SK-N-SH treated with all-trans-retinoic acid at 6 μM for 48 hours (cell line): ENCODE measurements at regions not wholly inside any gene's neighbourhood (a gene's known extent, or its start where the extent isn't known, plus 50 kb on each side); places are given as distances from the start of the nearest gene placed in this dataset.

Experiments
- CSDC2 ChIP-seq: fragments of 250-450 bp; sonication (Bioruptor Pico); IDR thresholded peaks from 2 replicates; pipeline ENCODE4 v1.5.0; 2020; ENCODE audit warnings: mild to moderate bottlenecking, moderate library complexity
- GLIS3 ChIP-seq: fragments of 250-450 bp; sonication (Bioruptor Pico); IDR thresholded peaks from 2 replicates; pipeline ENCODE4 v1.5.0; 2020; ENCODE audit warnings: mild to moderate bottlenecking, moderate library complexity
- ISL1 ChIP-seq: fragments of 250-450 bp; sonication (Bioruptor Pico); IDR thresholded peaks from 2 replicates; pipeline ENCODE4 v2.1.2; 2022; ENCODE audit warnings: mild to moderate bottlenecking, moderate library complexity
- RARB ChIP-seq: fragments of 250-450 bp; sonication (Bioruptor Pico); IDR thresholded peaks from 2 replicates; pipeline ENCODE4 v1.8.0; 2021; ENCODE audit warnings: mild to moderate bottlenecking, moderate library complexity
- SNAI2 ChIP-seq: fragments of 250-450 bp; sonication (Bioruptor Pico); IDR thresholded peaks from 2 replicates; pipeline ENCODE4 v1.5.0; 2020; ENCODE audit warnings: mild to moderate bottlenecking, moderate library complexity
- ZFP3 ChIP-seq: fragments of 250-450 bp; sonication (Bioruptor Pico); IDR thresholded peaks from 2 replicates; pipeline ENCODE4 v1.5.0; 2020; ENCODE audit warnings: mild to moderate bottlenecking, moderate library complexity
- ZFP30 ChIP-seq: fragments of 450-650 bp; formaldehyde crosslinking; IDR thresholded peaks from 2 replicates; pipeline ENCODE4 v1.5.0; 2022; ENCODE audit warnings: mild to moderate bottlenecking, moderate library complexity
- ZNF70 ChIP-seq: fragments of 450-650 bp; formaldehyde crosslinking; IDR thresholded peaks from 2 replicates; pipeline ENCODE4 v1.5.0; 2020; ENCODE audit warnings: mild to moderate bottlenecking, moderate library complexity
- TF ChIP-seq, protein P1 (sequence below): fragments of 250-450 bp; sonication (Bioruptor Pico); IDR thresholded peaks from 2 replicates; pipeline ENCODE4 v1.5.0; 2020; ENCODE audit warnings: mild to moderate bottlenecking, moderate library complexity
- TF ChIP-seq, protein P2 (sequence below): fragments of 250-450 bp; sonication (Bioruptor Pico); IDR thresholded peaks from 2 replicates; pipeline ENCODE4 v1.8.0; 2020; ENCODE audit warnings: mild to moderate bottlenecking, moderate library complexity, borderline replicate concordance
- TF ChIP-seq, protein P3 (sequence below): fragments of 250-450 bp; sonication (Bioruptor Pico); IDR thresholded peaks from 2 replicates; pipeline ENCODE4 v1.5.1; 2021; ENCODE audit warnings: mild to moderate bottlenecking, moderate library complexity
- TF ChIP-seq, protein P4 (sequence below): fragments of 250-450 bp; sonication (Bioruptor Pico); IDR thresholded peaks from 2 replicates; pipeline ENCODE4 v1.5.1; 2020; ENCODE audit warnings: low read depth, mild to moderate bottlenecking, moderate library complexity
- TF ChIP-seq, protein P5 (sequence below): fragments of 250-450 bp; sonication (Bioruptor Pico); IDR thresholded peaks from 2 replicates; pipeline ENCODE4 v1.8.0; 2021; ENCODE audit warnings: low read depth, mild to moderate bottlenecking, moderate library complexity, borderline replicate concordance

DNA sequence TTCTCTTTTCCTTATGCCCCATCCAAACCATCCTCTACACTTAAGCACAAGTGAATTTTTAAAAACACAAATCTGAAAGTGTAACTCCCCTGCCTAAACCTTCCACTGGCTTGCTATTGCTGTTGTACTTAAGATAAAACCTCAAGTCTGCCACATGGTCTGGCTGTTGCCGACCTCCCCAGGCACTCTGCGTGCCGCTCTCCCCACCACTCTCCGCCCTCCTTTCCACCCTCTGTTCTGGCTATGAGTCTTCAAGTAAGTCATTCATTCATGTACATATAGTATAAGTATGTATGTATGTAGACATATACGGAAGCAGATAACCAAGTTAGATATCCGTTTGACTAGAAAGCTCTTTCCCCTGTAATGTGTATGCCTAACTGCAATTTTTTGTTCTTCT, 94.7 kb upstream of the ANKRD55 start:
- TF ChIP-seq ZFP30 (CRISPR knock-in tag) (no peak), GLIS3 (CRISPR knock-in tag) (no peak), ZFP3 (CRISPR knock-in tag) (no peak), SNAI2 (CRISPR knock-in tag) (no peak), RARB (CRISPR knock-in tag) (no peak), ISL1 (CRISPR knock-in tag) (no peak), CSDC2 (CRISPR knock-in tag) (no peak), ZNF70 (CRISPR knock-in tag) (no peak)
- TF ChIP-seq, protein P1, sequence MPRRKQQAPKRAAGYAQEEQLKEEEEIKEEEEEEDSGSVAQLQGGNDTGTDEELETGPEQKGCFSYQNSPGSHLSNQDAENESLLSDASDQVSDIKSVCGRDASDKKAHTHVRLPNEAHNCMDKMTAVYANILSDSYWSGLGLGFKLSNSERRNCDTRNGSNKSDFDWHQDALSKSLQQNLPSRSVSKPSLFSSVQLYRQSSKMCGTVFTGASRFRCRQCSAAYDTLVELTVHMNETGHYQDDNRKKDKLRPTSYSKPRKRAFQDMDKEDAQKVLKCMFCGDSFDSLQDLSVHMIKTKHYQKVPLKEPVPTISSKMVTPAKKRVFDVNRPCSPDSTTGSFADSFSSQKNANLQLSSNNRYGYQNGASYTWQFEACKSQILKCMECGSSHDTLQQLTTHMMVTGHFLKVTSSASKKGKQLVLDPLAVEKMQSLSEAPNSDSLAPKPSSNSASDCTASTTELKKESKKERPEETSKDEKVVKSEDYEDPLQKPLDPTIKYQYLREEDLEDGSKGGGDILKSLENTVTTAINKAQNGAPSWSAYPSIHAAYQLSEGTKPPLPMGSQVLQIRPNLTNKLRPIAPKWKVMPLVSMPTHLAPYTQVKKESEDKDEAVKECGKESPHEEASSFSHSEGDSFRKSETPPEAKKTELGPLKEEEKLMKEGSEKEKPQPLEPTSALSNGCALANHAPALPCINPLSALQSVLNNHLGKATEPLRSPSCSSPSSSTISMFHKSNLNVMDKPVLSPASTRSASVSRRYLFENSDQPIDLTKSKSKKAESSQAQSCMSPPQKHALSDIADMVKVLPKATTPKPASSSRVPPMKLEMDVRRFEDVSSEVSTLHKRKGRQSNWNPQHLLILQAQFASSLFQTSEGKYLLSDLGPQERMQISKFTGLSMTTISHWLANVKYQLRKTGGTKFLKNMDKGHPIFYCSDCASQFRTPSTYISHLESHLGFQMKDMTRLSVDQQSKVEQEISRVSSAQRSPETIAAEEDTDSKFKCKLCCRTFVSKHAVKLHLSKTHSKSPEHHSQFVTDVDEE (CRISPR knock-in tag) = no peak
- TF ChIP-seq, protein P2, sequence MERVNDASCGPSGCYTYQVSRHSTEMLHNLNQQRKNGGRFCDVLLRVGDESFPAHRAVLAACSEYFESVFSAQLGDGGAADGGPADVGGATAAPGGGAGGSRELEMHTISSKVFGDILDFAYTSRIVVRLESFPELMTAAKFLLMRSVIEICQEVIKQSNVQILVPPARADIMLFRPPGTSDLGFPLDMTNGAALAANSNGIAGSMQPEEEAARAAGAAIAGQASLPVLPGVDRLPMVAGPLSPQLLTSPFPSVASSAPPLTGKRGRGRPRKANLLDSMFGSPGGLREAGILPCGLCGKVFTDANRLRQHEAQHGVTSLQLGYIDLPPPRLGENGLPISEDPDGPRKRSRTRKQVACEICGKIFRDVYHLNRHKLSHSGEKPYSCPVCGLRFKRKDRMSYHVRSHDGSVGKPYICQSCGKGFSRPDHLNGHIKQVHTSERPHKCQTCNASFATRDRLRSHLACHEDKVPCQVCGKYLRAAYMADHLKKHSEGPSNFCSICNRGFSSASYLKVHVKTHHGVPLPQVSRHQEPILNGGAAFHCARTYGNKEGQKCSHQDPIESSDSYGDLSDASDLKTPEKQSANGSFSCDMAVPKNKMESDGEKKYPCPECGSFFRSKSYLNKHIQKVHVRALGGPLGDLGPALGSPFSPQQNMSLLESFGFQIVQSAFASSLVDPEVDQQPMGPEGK (CRISPR knock-in tag) = no peak
- TF ChIP-seq, protein P3, sequence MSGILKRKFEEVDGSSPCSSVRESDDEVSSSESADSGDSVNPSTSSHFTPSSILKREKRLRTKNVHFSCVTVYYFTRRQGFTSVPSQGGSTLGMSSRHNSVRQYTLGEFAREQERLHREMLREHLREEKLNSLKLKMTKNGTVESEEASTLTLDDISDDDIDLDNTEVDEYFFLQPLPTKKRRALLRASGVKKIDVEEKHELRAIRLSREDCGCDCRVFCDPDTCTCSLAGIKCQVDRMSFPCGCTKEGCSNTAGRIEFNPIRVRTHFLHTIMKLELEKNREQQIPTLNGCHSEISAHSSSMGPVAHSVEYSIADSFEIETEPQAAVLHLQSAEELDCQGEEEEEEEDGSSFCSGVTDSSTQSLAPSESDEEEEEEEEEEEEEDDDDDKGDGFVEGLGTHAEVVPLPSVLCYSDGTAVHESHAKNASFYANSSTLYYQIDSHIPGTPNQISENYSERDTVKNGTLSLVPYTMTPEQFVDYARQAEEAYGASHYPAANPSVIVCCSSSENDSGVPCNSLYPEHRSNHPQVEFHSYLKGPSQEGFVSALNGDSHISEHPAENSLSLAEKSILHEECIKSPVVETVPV (CRISPR knock-in tag) = no peak
- TF ChIP-seq, protein P4, sequence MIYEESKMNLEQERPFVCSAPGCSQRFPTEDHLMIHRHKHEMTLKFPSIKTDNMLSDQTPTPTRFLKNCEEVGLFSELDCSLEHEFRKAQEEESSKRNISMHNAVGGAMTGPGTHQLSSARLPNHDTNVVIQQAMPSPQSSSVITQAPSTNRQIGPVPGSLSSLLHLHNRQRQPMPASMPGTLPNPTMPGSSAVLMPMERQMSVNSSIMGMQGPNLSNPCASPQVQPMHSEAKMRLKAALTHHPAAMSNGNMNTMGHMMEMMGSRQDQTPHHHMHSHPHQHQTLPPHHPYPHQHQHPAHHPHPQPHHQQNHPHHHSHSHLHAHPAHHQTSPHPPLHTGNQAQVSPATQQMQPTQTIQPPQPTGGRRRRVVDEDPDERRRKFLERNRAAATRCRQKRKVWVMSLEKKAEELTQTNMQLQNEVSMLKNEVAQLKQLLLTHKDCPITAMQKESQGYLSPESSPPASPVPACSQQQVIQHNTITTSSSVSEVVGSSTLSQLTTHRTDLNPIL (CRISPR knock-in tag) = no peak
- TF ChIP-seq, protein P5, sequence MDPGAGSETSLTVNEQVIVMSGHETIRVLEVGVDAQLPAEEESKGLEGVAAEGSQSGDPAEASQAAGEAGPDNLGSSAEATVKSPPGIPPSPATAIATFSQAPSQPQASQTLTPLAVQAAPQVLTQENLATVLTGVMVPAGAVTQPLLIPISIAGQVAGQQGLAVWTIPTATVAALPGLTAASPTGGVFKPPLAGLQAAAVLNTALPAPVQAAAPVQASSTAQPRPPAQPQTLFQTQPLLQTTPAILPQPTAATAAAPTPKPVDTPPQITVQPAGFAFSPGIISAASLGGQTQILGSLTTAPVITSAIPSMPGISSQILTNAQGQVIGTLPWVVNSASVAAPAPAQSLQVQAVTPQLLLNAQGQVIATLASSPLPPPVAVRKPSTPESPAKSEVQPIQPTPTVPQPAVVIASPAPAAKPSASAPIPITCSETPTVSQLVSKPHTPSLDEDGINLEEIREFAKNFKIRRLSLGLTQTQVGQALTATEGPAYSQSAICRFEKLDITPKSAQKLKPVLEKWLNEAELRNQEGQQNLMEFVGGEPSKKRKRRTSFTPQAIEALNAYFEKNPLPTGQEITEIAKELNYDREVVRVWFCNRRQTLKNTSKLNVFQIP (CRISPR knock-in tag) = no peak
